HEK293T (cell line): ENCODE measurements at regions not wholly inside any gene's neighbourhood (a gene's known extent, or its start where the extent isn't known, plus 50 kb on each side); places are given as distances from the start of the nearest gene placed in this dataset.

ENCODE experiments used
- CTCF ChIA-PET: fragments of 350-600 bp; formaldehyde crosslinking; extraction: SDS; loops from one replicate; lab custom pipeline; 2021; ENCODE audit warnings: antibody characterized with exemption, inconsistent platforms; lab: Yijun Ruan, JAX
- POLR2A ChIA-PET: fragments of 350-600 bp; formaldehyde crosslinking; extraction: SDS; loops from one replicate; lab custom pipeline; 2020; ENCODE audit warnings: antibody characterized with exemption, inconsistent platforms; lab: Yijun Ruan, JAX
- DNase-seq: peaks from one replicate; pipeline ENCODE4 v3.0.0; 2012; ENCODE audit warnings: mixed read lengths; ENCODE audit errors: extremely low spot score
- ARNT ChIP-seq: fragments of 450-650 bp; IDR thresholded peaks from 2 replicates; pipeline ENCODE4 v1.6.1; 2017; ENCODE audit warnings: mild to moderate bottlenecking
- BHLHE40 ChIP-seq: fragments of 450-650 bp; IDR thresholded peaks from 2 replicates; pipeline ENCODE4 v1.6.1; 2016; ENCODE audit warnings: mild to moderate bottlenecking, moderate library complexity, borderline replicate concordance
- CTBP1 ChIP-seq: fragments of 450-650 bp; IDR thresholded peaks from 2 replicates; pipeline ENCODE4 v1.6.1; 2016; ENCODE audit warnings: borderline replicate concordance
- ELF4 ChIP-seq: fragments of 450-650 bp; IDR thresholded peaks from 2 replicates; pipeline ENCODE4 v1.6.1; 2017; ENCODE audit warnings: antibody characterized with exemption
- FOXA1 ChIP-seq: fragments of 450-650 bp; IDR thresholded peaks from 2 replicates; pipeline ENCODE4 v1.6.1; 2016; ENCODE audit warnings: mild to moderate bottlenecking
- FOXK2 ChIP-seq: fragments of 450-650 bp; IDR thresholded peaks from 2 replicates; pipeline ENCODE4 v1.6.1; 2016; ENCODE audit warnings: mild to moderate bottlenecking
- FOXM1 ChIP-seq: fragments of 450-650 bp; IDR thresholded peaks from 2 replicates; pipeline ENCODE4 v1.6.1; 2017; ENCODE audit warnings: mild to moderate bottlenecking, borderline replicate concordance
- HDGF ChIP-seq: fragments of 450-650 bp; IDR thresholded peaks from 2 replicates; pipeline ENCODE4 v1.6.1; 2017; ENCODE audit warnings: antibody characterized with exemption, borderline replicate concordance
- L3MBTL2 ChIP-seq: fragments of 450-650 bp; conservative IDR thresholded peaks from 2 replicates; pipeline ENCODE4 v1.6.1; 2016; ENCODE audit warnings: mild to moderate bottlenecking
- LEF1 ChIP-seq: fragments of 450-650 bp; IDR thresholded peaks from 2 replicates; pipeline ENCODE4 v1.6.1; 2017; ENCODE audit warnings: mild to moderate bottlenecking, borderline replicate concordance
- NFRKB ChIP-seq: fragments of 450-650 bp; IDR thresholded peaks from 2 replicates; pipeline ENCODE4 v1.6.1; 2016; ENCODE audit warnings: mild to moderate bottlenecking, moderate library complexity
- SP1 ChIP-seq: fragments of 450-650 bp; IDR thresholded peaks from 2 replicates; pipeline ENCODE4 v1.6.1; 2017
- SUZ12 ChIP-seq: fragments of 450-650 bp; IDR thresholded peaks from 2 replicates; pipeline ENCODE4 v1.6.1; 2016; ENCODE audit warnings: mild to moderate bottlenecking
- TARDBP ChIP-seq: fragments of 450-650 bp; IDR thresholded peaks from 2 replicates; pipeline ENCODE4 v1.6.1; 2016
- ZNF384 ChIP-seq: fragments of 450-650 bp; IDR thresholded peaks from 2 replicates; pipeline ENCODE4 v1.6.1; 2016
- TF ChIP-seq, protein P1 (sequence below): fragments of 450-650 bp; IDR thresholded peaks from 2 replicates; pipeline ENCODE4 v1.6.1; 2016

DNA sequence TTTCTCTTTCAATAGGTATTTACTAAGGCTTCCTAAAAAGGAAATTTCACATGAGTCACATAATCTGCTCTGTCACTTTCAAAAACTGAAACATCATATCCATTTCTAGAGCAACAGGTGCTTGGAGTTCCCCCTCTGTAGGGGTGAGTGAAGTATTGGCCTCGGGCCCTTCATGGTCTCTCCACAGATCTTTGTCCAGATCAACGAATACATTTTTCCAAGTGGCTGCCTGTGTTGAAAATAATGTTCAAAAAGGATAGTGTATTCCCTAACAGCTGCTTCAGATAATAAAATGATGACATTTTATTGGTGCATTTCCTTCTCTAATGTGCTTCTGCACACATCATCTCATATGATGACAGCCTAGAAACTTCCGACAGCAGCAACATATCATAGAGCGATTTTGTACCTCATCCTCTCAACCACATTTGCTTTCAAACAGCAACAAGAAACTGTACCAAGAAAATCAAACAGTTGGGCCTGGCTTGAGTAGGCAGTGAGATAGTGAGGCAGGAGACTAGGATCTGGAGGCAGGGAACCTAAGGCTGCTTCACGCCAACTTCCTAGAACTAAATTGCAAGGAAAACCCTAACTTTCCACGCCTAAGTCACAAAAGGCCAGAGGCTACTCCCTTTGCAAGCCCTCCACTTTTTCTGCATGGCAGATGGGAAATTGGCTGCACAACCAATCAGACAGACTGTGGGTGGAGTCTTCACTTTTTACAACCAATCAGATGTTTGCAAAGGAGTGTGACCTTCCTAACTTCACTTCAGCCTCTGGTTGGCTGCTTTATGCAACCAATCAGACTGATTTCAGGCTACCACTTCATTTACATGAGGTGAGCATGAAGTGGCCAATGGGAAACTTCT, 340.2 kb downstream of the LRRC3B start:
- no peak for TF ChIP-seq BHLHE40
- TF ChIP-seq ELF4 = no peak
- no peak for TF ChIP-seq HDGF
- no peak for TF ChIP-seq LEF1
- TF ChIP-seq ZNF384 = no peak
- TF ChIP-seq L3MBTL2 = no peak
- no peak for TF ChIP-seq FOXA1
- TF ChIP-seq NFRKB = no peak
- ChIA-PET POLR2A (no interaction called here), CTCF (no interaction called here)
- no peak for DNase-seq

DNA sequence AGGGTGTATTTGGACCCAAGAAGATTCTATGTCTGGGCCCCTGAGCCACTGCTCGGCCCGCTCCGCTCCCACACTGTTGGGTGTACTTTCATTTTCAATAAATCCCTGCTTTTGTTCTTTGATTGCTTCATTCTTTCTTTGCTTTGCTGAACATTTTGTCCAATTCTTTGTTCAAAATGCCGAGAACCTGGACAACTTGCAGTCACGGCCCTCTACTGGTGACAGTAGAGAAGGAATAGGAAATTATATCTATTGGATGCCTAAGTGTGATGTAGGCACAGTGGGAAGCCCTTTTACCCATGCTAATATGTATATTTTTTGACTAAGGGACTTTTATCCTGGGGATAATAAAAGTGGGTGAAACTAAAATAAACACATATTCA, 340.8 kb downstream of the LRRC3B start:
- TF ChIP-seq LEF1 (no peak), FOXA1 (no peak), ARNT (no peak), ZNF384 (no peak), HDGF (no peak), SP1 (no peak), TARDBP (no peak), SUZ12 (no peak), FOXM1 (no peak), CTBP1 (no peak), NFRKB (no peak)
- TF ChIP-seq, protein P1, sequence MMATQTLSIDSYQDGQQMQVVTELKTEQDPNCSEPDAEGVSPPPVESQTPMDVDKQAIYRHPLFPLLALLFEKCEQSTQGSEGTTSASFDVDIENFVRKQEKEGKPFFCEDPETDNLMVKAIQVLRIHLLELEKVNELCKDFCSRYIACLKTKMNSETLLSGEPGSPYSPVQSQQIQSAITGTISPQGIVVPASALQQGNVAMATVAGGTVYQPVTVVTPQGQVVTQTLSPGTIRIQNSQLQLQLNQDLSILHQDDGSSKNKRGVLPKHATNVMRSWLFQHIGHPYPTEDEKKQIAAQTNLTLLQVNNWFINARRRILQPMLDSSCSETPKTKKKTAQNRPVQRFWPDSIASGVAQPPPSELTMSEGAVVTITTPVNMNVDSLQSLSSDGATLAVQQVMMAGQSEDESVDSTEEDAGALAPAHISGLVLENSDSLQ = no peak
- CTCF ChIA-PET = no interaction called here
- POLR2A ChIA-PET = no interaction called here
- DNase-seq = no peak

DNA sequence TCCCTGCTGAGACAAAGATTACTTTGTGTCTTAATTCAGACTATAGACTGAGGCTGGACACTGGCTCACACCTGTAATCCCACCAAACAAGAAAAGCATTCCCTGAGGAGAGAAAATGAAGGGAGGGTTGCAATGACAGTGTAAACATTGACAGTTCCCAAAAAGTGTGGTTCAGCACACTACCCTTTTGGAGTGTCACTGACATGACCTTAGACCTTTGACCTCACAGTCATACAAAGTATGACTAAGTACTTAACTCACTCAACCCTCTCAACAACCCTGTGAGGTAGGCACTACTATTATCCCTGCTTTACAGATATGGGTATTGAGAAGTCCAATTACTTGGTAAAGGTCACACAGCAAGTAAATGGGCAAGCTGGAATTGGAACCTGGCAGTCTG, 341.7 kb downstream of the LRRC3B start:
- no peak for DNase-seq
- TF ChIP-seq ELF4 (no peak), LEF1 (no peak), HDGF (no peak), NFRKB (no peak)
- POLR2A ChIA-PET = no interaction called here
- CTCF ChIA-PET = no interaction called here

DNA sequence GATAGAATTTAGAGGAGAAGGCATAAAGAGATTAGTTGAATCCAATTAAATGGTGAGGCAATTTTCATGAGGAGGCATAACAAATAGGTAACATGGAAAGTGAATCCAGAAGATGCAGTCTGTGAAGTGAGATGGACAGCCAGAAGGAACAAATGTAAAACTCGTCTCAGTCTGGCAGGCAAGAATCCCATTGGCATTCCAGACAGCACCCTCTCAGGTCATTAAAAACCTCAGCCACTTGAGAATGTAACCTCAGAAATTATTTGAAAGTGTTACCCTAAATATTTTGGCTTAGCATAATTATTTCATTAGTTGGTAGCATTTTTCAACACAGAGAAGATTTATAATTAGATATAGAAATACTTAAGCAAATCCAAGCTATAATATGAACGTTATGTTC, 342.3 kb downstream of the LRRC3B start:
- DNase-seq = no peak
- TF ChIP-seq BHLHE40 = no peak
- ChIA-PET CTCF (no interaction called here), POLR2A (no interaction called here)

DNA sequence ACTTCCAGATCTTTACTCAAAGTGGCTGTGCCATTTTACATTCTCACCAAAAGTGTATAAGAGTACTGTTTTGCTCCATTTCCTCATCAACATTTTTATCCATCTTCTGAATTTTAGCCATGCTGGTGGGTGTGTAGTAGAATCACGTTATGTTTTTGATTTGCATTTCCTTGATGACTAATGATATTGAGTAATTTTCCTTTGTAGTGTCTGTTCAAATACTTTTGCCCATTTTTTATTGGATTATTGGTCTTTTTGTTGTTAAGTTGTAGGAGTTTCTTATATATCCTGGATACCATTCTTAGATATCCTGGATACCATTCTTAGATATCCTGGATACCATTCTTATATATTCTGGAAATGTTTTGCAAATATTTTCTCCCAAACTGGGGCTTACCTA, 344.9 kb downstream of the LRRC3B start:
- TF ChIP-seq L3MBTL2 = no peak
- no peak for DNase-seq
- ChIA-PET CTCF (no interaction called here), POLR2A (no interaction called here)

DNA sequence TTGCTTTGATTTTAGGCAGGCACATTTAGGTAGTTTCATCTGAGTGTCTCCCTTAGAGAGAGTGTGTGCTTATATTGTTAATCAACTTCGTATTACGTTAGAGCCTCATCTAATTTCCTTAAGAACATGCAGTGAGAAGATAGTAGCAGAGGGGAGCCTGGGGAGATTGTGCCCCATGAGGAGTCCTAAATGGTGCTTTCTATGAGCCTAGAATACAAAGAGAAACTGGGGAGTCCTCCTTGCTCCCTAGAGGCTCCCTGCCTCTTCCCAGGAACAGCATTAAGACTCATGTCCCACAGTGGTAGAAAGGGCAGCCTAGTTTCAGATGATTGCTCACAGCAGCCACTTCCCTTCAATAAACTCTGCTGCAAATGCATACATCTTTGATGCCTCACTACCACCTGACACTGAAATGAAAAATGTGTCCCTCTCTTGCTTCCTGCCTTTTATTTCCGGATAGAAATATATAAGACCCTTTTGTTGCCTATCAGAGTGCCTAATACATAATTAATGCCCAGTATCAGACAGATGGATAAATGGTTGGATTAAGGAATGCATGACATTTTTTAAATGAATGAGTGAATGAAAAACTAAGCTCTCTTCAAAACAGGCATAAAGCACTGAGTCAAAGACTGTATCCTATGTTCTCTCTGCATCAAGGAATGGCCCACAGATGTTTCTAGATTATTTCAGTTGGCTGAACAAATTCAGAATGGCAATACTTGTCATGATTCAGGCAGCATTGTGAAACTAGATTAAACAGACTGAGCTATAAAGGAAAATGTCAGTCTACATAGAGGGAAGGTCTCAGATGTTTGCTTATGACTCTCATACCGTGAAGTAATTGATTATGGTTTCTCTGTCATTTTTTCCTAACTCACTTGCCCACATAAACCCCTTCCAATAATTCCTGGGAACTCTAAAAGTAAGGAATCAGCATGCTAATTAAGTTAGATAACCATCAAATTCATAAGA, 362.1 kb downstream of the LRRC3B start:
- no peak for TF ChIP-seq CTBP1
- TF ChIP-seq FOXK2 = no peak
- no peak for TF ChIP-seq SUZ12
- TF ChIP-seq FOXM1 = no peak
- no peak for TF ChIP-seq ARNT
- no peak for TF ChIP-seq NFRKB
- no peak for TF ChIP-seq TARDBP
- no peak for TF ChIP-seq LEF1
- no peak for TF ChIP-seq ELF4
- TF ChIP-seq, protein P1 = no peak
- CTCF ChIA-PET = interaction anchor here (0.6 kb wide), 1 partner anchor 105 kb away, joined by 3 read pairs; no protein-coding TSS in a partner anchor
- no peak for DNase-seq
- POLR2A ChIA-PET = no interaction called here

DNA sequence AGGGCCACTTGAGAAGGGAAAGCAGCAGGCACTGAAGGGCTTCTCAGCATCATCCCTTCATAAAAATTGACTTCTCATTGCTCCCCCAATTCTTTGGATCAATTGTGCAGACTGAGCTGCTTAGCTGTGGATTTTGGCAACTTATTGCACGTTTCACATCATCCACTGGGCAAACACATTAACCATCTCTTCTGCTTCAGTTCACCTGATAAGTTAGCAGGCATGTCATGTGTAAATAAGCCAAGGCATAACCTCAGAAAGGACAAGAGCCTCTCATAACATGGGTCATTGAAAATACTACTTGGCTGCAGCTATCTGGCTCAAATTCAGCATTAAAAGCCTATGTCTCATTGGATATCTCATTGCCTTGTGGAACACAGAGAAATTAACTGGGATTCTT, 366.5 kb downstream of the LRRC3B start:
- CTCF ChIA-PET = no interaction called here
- no peak for DNase-seq

More for the DNA sequence above, 366.5 kb downstream of the LRRC3B start:
- POLR2A ChIA-PET = no interaction called here
- TF ChIP-seq CTBP1 (no peak), FOXK2 (no peak), L3MBTL2 (no peak), ARNT (no peak), ELF4 (no peak), BHLHE40 (no peak), SUZ12 (no peak), SP1 (no peak), TARDBP (no peak), NFRKB (no peak), HDGF (no peak), ZNF384 (no peak), FOXM1 (no peak), LEF1 (no peak), FOXA1 (no peak)
- TF ChIP-seq, protein P1 = no peak
